ENCODE measurements at regions not wholly inside any gene's neighbourhood (a gene's known extent, or its start where the extent isn't known, plus 50 kb on each side); places are given as distances from the start of the nearest gene placed in this dataset.

GRCh38 chr2:195590861-195591205 lies 66.2 kb upstream of the SLC39A10 start:
- 23 to 58% (median 35%) methylated on average over 1 of the region's 1 CpG for WGBS, 5 donors
- intact Hi-C loops (cut with DNase I; ENCODE audit: low total_unique reads): no loop called here
- H3K4me3 ChIP-seq: no peak overlapping the region
- no peaks in the 10 kb centered on the region for H3K36me3 ChIP-seq
- H3K27ac ChIP-seq: no peak overlapping the region
- TF ChIP-seq POLR2A (IDR thresholded peaks at IDR 0.05) (no peak), CTCF (IDR thresholded peaks at IDR 0.05 in 8 of 11, conservative IDR thresholded peaks at IDR 0.05 in 3 of 11) (no peak), POLR2AphosphoS5 (IDR thresholded peaks at IDR 0.05) (no peak)
- peaks cover 4 to 31% (median 12%) of the 10 kb centered on the region in 6 donors for H3K4me1 ChIP-seq
- H3K9me3 ChIP-seq: no peaks in the 10 kb centered on the region
- H3K27me3 ChIP-seq (replicated peaks in 1 of 7): no peaks in the 10 kb centered on the region
- no peak for DNase-seq

GRCh38 chr2:195590199-195590860 lies 66.7 kb upstream of the SLC39A10 start:
- Histone ChIP-seq H3K4me3 (no peak overlapping the region), H3K36me3 (no peaks in the 10 kb centered on the region), H3K27me3 (replicated peaks in 1 of 7) (no peaks in the 10 kb centered on the region), H3K4me1 (peaks cover 4 to 26% (median 12%) of the 10 kb centered on the region in 6 donors), H3K27ac (no peak overlapping the region), H3K9me3 (no peaks in the 10 kb centered on the region)
- 92 to 100% (median 96%) methylated on average over 1 of the region's 1 CpG for WGBS, 5 donors
- intact Hi-C loops (cut with DNase I; ENCODE audit: low total_unique reads): no loop called here
- TF ChIP-seq POLR2A (IDR thresholded peaks at IDR 0.05) (no peak), POLR2AphosphoS5 (IDR thresholded peaks at IDR 0.05) (no peak)
- DNase-seq: no peak

- Histone ChIP-seq H3K9me3 (no peaks in the 10 kb centered on the region), H3K4me3 (no peak overlapping the region), H3K27me3 (replicated peaks in 1 of 7) (no peaks in the 10 kb centered on the region), H3K36me3 (no peaks in the 10 kb centered on the region), H3K27ac (no peak overlapping the region), H3K4me1 (peaks cover 0 to 9% (median 0%) of the 10 kb centered on the region in 6 donors)
- no peak for TF ChIP-seq POLR2A (IDR thresholded peaks at IDR 0.05)
- no peak for DNase-seq
- WGBS, 5 donors: 86 to 94% (median 89%) methylated on average over 5 of the region's 5 CpGs
- intact Hi-C loops (cut with DNase I; ENCODE audit: low total_unique reads): no loop called here
Measured at GRCh38 chr2:195587966-195588365, 69.1 kb upstream of the SLC39A10 start.

- no peak overlapping the region for H3K27ac ChIP-seq
- TF ChIP-seq CTCF (IDR thresholded peaks at IDR 0.05 in 8 of 11, conservative IDR thresholded peaks at IDR 0.05 in 3 of 11) (no peak), POLR2A (IDR thresholded peaks at IDR 0.05) (no peak), POLR2AphosphoS5 (IDR thresholded peaks at IDR 0.05) (no peak)
- no peaks in the 10 kb centered on the region for H3K27me3 ChIP-seq (replicated peaks in 1 of 7)
- no peak overlapping the region for H3K4me3 ChIP-seq
- no peaks in the 10 kb centered on the region for H3K36me3 ChIP-seq
- no peak for DNase-seq
- 61 to 85% (median 73%) methylated on average over 1 of the region's 1 CpG for WGBS, 5 donors
- peaks cover 0 to 9% (median 0%) of the 10 kb centered on the region in 6 donors for H3K4me1 ChIP-seq
- H3K9me3 ChIP-seq: no peaks in the 10 kb centered on the region
- intact Hi-C loops (cut with DNase I; ENCODE audit: low total_unique reads): no loop called here
Measured at GRCh38 chr2:195586062-195586714, 70.8 kb upstream of the SLC39A10 start.

DNA sequence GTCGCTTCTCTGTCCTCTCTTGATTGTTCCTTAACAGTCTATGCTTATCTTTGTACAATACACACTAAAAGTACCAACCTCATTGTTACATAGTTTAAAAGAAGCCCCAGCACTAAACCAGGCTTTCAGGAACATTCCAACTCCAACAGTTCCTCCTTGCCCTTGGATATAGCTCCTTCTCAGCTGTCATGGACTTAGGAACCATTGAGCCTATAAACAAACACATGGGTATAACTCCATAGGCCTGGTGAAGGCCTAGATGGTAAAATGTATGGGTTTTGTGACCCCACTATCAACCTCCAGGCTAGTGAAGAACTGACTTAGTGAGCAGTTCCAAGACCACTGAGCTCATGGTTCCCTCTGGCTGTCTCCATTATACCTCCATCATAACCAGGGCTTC lies 74.8 kb upstream of the SLC39A10 start:
- H3K36me3 ChIP-seq: no peaks in the 10 kb centered on the region
- no peak overlapping the region for H3K27ac ChIP-seq
- intact Hi-C loops (cut with DNase I; ENCODE audit: low total_unique reads): no loop called here
- no peak for TF ChIP-seq CTCF (IDR thresholded peaks at IDR 0.05 in 8 of 11, conservative IDR thresholded peaks at IDR 0.05 in 3 of 11)
- TF ChIP-seq POLR2AphosphoS5 (IDR thresholded peaks at IDR 0.05): no peak
- TF ChIP-seq POLR2A (IDR thresholded peaks at IDR 0.05): no peak
- H3K4me3 ChIP-seq: no peak overlapping the region
- no peaks in the 10 kb centered on the region for H3K9me3 ChIP-seq
- H3K27me3 ChIP-seq (replicated peaks in 1 of 7): no peaks in the 10 kb centered on the region
- DNase-seq: no peak
- peaks cover 12 to 38% (median 23%) of the 10 kb centered on the region in 6 donors for H3K4me1 ChIP-seq
- 91 to 97% (median 93%) methylated on average over 1 of the region's 1 CpG for WGBS, 5 donors

All from spleen (tissue), 11 donors.